A549 (cell line): ENCODE measurements at regions not wholly inside any gene's neighbourhood (a gene's known extent, or its start where the extent isn't known, plus 50 kb on each side); places are given as distances from the start of the nearest gene placed in this dataset.

Source experiments
- ATAC-seq, 2 experiments: fragments of 200-7000 bp in 1 of 2; fragments of >200 bp in 1 of 2; cut with Nextera tagmentation in 1 of 2; cut with Tn5 transposase in 1 of 2; 3 replicates each; pipeline versions ENCODE4 v1.8.0 to v1.9.1; 2018 to 2020; ENCODE audit warnings: mild to moderate bottlenecking in 1 of 2, moderate library complexity in 1 of 2
- CTCF ChIA-PET: fragments of 300-600 bp; sonication (Branson Sonifier 250); formaldehyde crosslinking; extraction: SDS; loops from one replicate; lab custom pipeline; 2021; ENCODE audit warnings: antibody characterized with exemption, inconsistent platforms; lab: Yijun Ruan, JAX
- POLR2A ChIA-PET: fragments of 350-600 bp; formaldehyde crosslinking; extraction: SDS; loops from one replicate; lab custom pipeline; 2021; ENCODE audit warnings: antibody characterized with exemption, inconsistent platforms; lab: Yijun Ruan, JAX
- DNase-seq, 2 experiments: peaks; one replicate each; pipeline versions ENCODE4 v3.0.0 to v3.0.0-alpha.2; 2011 to 2016; ENCODE audit warnings: low read depth in 1 of 2, low spot score in 1 of 2
- FAIRE-seq: peaks from 2 replicates; lab custom pipeline; 2011; peaks lifted over from hg19 to GRCh38; lab: Jason Lieb, UNC
- H3K27ac ChIP-seq, 2 experiments: fragments of >200 bp; sonication (Bioruptor Twin); formaldehyde crosslinking; 3 replicates each; pipeline ENCODE4 v1.5.1; 2016 to 2017
- H3K4me1 ChIP-seq: fragments of >200 bp; sonication (Bioruptor Twin); formaldehyde crosslinking; 3 replicates; pipeline ENCODE4 v1.6.1; 2016
- H3K4me2 ChIP-seq: fragments of >200 bp; sonication (Bioruptor Twin); formaldehyde crosslinking; 3 replicates; pipeline ENCODE4 v1.6.1; 2016
- H3K4me3 ChIP-seq: fragments of >200 bp; sonication (Bioruptor Twin); formaldehyde crosslinking; 3 replicates; pipeline ENCODE4 v1.5.1; 2016
- H3K9me3 ChIP-seq: fragments of >200 bp; sonication (Bioruptor Twin); formaldehyde crosslinking; 3 replicates; pipeline ENCODE4 v1.6.1; 2016
- BHLHE40 ChIP-seq: IDR thresholded peaks from 2 replicates; pipeline ENCODE4 v1.6.1; 2012; ENCODE audit warnings: low read depth, low read length, inconsistent platforms
- CBX8 ChIP-seq: fragments of 200-600 bp; sonication (generic); IDR thresholded peaks from 2 replicates; pipeline ENCODE4 v1.6.1; 2016
- CHD2 ChIP-seq: fragments of 150-350 bp; IDR thresholded peaks from 2 replicates; pipeline ENCODE4 v1.6.1; 2014; ENCODE audit warnings: low read length; ENCODE audit not compliant: partially characterized antibody
- CHD4 ChIP-seq: fragments of 200-600 bp; sonication (generic); IDR thresholded peaks from 2 replicates; pipeline ENCODE4 v1.6.1; 2016; ENCODE audit warnings: antibody characterized with exemption, mild to moderate bottlenecking, borderline replicate concordance
- EHMT2 ChIP-seq: fragments of 200-600 bp; sonication (generic); IDR thresholded peaks from 2 replicates; pipeline ENCODE4 v1.6.1; 2016; ENCODE audit warnings: antibody characterized with exemption, low read depth, mild to moderate bottlenecking, moderate library complexity
- FOSB ChIP-seq: fragments of 250-450 bp; sonication (Bioruptor Pico); IDR thresholded peaks from 2 replicates; pipeline ENCODE4 v1.5.0; 2020; ENCODE audit warnings: mild to moderate bottlenecking, moderate library complexity
- JUNB ChIP-seq: fragments of >200 bp; sonication (Bioruptor Twin); formaldehyde crosslinking; IDR thresholded peaks from 2 replicates; pipeline ENCODE4 v1.6.1; 2016
- KDM1A ChIP-seq: fragments of 200-600 bp; sonication (generic); IDR thresholded peaks from 2 replicates; pipeline ENCODE4 v1.6.1; 2016; ENCODE audit warnings: low read depth, mild to moderate bottlenecking
- KDM5A ChIP-seq: fragments of 200-600 bp; sonication (generic); IDR thresholded peaks from 2 replicates; pipeline ENCODE4 v1.6.1; 2016; ENCODE audit warnings: antibody characterized with exemption, mild to moderate bottlenecking
- MYC ChIP-seq: IDR thresholded peaks from 2 replicates; pipeline ENCODE4 v1.6.1; 2012; ENCODE audit warnings: mild to moderate bottlenecking, inconsistent platforms, low read length, improper control_type of control experiment, borderline replicate concordance
- NFE2L2 ChIP-seq: fragments of 150-350 bp; conservative IDR thresholded peaks from 2 replicates; pipeline ENCODE4 v1.6.1; 2014; ENCODE audit warnings: low read length
- POLR2A ChIP-seq: IDR thresholded peaks from 2 replicates; pipeline ENCODE4 v1.6.1; 2012; ENCODE audit warnings: mild to moderate bottlenecking, low read length
- POLR2AphosphoS2 ChIP-seq: conservative IDR thresholded peaks from 2 replicates; pipeline ENCODE4 v1.6.1; 2012; ENCODE audit warnings: low read length, improper control_type of control experiment, inconsistent platforms
- RARB ChIP-seq: fragments of 250-450 bp; sonication (Bioruptor Pico); IDR thresholded peaks from 2 replicates; pipeline ENCODE4 v1.8.0; 2021; ENCODE audit warnings: mild to moderate bottlenecking, moderate library complexity
- RNF2 ChIP-seq: fragments of 200-600 bp; sonication (generic); IDR thresholded peaks from 2 replicates; pipeline ENCODE4 v1.6.1; 2016; ENCODE audit warnings: low read depth, mild to moderate bottlenecking, antibody characterized with exemption, moderate library complexity, borderline replicate concordance
- WGBS: methylation state at CpG from one replicate; pipeline ENCODE4 v1.1.6; 2017; ENCODE audit errors: missing lambda C conversion rate; 5-methylcytosine and 5-hydroxymethylcytosine counted together
- TF ChIP-seq, protein P1 (sequence below): fragments of >200 bp; sonication (Bioruptor Twin); formaldehyde crosslinking; IDR thresholded peaks from 2 replicates; pipeline ENCODE4 v1.6.1; 2016
- TF ChIP-seq, protein P2 (sequence below): fragments of >200 bp; sonication (Bioruptor Twin); formaldehyde crosslinking; IDR thresholded peaks from 3 replicates; pipeline ENCODE4 v1.5.1; 2016
- TF ChIP-seq, protein P3 (sequence below): IDR thresholded peaks from 2 replicates; pipeline ENCODE4 v1.6.1; 2012; ENCODE audit warnings: low read depth, borderline replicate concordance
- TF ChIP-seq, protein P4 (sequence below): IDR thresholded peaks from 2 replicates; pipeline ENCODE4 v1.6.1; 2012
- TF ChIP-seq, protein P5 (sequence below): fragments of 150-350 bp; IDR thresholded peaks from 2 replicates; pipeline ENCODE4 v1.6.1; 2014; ENCODE audit warnings: low read depth, mild to moderate bottlenecking, low read length
- TF ChIP-seq, protein P6 (sequence below): fragments of >200 bp; sonication (Bioruptor Twin); formaldehyde crosslinking; IDR thresholded peaks from 3 replicates; pipeline ENCODE4 v1.6.1; 2016

DNA sequence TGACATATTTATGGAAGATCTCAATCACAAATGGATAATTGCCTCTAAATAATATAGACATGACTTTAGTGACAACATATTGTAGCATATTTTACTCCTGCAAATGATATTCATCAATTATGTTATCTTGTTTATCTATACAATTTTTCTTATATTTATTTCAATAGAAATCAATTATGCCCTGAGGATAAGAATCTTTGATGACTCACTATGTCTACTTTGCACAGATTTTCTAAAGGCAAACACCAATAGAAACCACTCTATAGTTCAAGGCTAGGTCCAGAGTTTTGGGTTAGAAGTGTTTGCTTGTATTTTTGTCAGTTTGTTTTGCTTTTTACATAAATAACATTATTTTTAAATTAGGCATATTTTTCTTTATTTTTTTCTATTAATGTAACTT lies 879.0 kb downstream of the LTN1 start:
- DNase-seq (no peak), FAIRE-seq (no peak)
- H3K4me1 ChIP-seq, result no peaks in the 10 kb centered on the region

DNA sequence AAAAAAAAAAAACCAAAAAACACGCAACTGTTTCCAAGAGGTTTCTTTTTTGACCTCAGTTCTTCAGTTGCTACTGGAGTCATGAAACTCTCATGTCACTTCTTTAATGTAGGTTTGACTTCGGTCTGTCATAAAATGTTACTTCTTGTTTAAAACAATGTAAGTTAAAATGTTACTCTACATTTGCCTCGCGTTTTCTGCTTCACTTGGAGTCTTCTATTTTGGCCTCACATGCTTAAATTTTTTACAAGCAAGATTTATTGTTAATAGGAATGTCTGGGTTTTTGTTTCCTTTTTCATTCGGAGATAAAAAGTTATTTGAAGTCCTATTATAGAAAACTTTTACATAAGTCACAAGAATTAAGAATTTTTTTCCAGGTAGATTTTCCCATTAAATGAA lies 880.2 kb downstream of the LTN1 start:
- ChIA-PET POLR2A (no interaction called here), CTCF (interaction anchor here (0.6 kb wide), 1 partner anchor 61 kb away, joined by 3 read pairs; no protein-coding TSS in a partner anchor)
- DNase-seq (no peak), FAIRE-seq (no peak), ATAC-seq (no peak)
- no peak overlapping the region for H3K4me3 ChIP-seq
- 21% methylated on average over 5 of the region's 5 CpGs for WGBS
- H3K4me1 ChIP-seq, result no peaks in the 10 kb centered on the region
- no peaks in the 10 kb centered on the region for H3K9me3 ChIP-seq
- no peak overlapping the region for H3K4me2 ChIP-seq
- TF ChIP-seq CBX8, result no peak
- no peak overlapping the region for H3K27ac ChIP-seq

More for the DNA sequence above, 879.0 kb downstream of the LTN1 start:
- H3K4me2 ChIP-seq, result no peak overlapping the region
- CTCF ChIA-PET, result no interaction called here
- no peak overlapping the region for H3K4me3 ChIP-seq
- no peak for ATAC-seq
- no peaks in the 10 kb centered on the region for H3K9me3 ChIP-seq
- TF ChIP-seq, protein P1, sequence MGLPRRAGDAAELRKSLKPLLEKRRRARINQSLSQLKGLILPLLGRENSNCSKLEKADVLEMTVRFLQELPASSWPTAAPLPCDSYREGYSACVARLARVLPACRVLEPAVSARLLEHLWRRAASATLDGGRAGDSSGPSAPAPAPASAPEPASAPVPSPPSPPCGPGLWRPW, result no peak
- TF ChIP-seq BHLHE40, result no peak
- TF ChIP-seq, protein P2, sequence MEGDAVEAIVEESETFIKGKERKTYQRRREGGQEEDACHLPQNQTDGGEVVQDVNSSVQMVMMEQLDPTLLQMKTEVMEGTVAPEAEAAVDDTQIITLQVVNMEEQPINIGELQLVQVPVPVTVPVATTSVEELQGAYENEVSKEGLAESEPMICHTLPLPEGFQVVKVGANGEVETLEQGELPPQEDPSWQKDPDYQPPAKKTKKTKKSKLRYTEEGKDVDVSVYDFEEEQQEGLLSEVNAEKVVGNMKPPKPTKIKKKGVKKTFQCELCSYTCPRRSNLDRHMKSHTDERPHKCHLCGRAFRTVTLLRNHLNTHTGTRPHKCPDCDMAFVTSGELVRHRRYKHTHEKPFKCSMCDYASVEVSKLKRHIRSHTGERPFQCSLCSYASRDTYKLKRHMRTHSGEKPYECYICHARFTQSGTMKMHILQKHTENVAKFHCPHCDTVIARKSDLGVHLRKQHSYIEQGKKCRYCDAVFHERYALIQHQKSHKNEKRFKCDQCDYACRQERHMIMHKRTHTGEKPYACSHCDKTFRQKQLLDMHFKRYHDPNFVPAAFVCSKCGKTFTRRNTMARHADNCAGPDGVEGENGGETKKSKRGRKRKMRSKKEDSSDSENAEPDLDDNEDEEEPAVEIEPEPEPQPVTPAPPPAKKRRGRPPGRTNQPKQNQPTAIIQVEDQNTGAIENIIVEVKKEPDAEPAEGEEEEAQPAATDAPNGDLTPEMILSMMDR, result no peak
- TF ChIP-seq, protein P3, sequence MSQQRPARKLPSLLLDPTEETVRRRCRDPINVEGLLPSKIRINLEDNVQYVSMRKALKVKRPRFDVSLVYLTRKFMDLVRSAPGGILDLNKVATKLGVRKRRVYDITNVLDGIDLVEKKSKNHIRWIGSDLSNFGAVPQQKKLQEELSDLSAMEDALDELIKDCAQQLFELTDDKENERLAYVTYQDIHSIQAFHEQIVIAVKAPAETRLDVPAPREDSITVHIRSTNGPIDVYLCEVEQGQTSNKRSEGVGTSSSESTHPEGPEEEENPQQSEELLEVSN, result no peak
- TF ChIP-seq KDM5A, result no peak
- TF ChIP-seq, protein P4, sequence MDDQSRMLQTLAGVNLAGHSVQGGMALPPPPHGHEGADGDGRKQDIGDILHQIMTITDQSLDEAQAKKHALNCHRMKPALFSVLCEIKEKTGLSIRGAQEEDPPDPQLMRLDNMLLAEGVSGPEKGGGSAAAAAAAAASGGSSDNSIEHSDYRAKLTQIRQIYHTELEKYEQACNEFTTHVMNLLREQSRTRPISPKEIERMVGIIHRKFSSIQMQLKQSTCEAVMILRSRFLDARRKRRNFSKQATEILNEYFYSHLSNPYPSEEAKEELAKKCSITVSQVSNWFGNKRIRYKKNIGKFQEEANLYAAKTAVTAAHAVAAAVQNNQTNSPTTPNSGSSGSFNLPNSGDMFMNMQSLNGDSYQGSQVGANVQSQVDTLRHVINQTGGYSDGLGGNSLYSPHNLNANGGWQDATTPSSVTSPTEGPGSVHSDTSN, result no peak
- TF ChIP-seq EHMT2, result no peak
- no peak for TF ChIP-seq KDM1A
- TF ChIP-seq NFE2L2, result no peak
- TF ChIP-seq CHD2, result no peak
- TF ChIP-seq, protein P5, sequence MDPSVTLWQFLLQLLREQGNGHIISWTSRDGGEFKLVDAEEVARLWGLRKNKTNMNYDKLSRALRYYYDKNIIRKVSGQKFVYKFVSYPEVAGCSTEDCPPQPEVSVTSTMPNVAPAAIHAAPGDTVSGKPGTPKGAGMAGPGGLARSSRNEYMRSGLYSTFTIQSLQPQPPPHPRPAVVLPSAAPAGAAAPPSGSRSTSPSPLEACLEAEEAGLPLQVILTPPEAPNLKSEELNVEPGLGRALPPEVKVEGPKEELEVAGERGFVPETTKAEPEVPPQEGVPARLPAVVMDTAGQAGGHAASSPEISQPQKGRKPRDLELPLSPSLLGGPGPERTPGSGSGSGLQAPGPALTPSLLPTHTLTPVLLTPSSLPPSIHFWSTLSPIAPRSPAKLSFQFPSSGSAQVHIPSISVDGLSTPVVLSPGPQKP, result no peak
- no peak for TF ChIP-seq FOSB
- POLR2A ChIA-PET, result no interaction called here
- no peak overlapping the region for H3K27ac ChIP-seq

DNA sequence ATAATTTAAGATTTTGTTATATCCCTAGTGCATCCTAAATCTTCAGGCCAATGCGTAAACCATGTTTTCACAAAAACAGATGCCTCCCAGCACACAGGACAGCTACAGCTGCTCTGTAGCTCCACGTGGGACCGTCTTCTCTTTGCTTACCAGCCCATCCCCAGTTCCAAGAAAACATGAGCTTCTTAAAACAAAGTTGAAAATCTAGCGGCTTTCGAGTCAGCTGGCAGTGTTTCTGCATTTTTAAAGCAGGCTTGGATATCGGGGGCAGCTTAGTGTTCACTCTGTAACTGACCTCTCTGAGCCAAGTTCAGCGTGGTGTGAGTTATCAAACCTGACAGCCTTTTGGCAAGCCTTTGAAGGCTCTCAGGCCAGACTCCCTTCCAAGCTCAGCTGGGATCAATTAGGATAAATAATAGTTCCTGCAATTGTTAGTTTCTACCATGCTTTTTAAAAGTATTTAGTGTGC lies 881.5 kb downstream of the LTN1 start:
- FAIRE-seq (no peak), ATAC-seq (no peak), DNase-seq (no peak)
- H3K9me3 ChIP-seq, result no peaks in the 10 kb centered on the region
- H3K27ac ChIP-seq, result no peak overlapping the region
- no peaks in the 10 kb centered on the region for H3K4me1 ChIP-seq
- POLR2A ChIA-PET, result no interaction called here
- H3K4me2 ChIP-seq, result no peak overlapping the region
- no peak for TF ChIP-seq EHMT2
- no peak for TF ChIP-seq NFE2L2
- no peak for TF ChIP-seq POLR2AphosphoS2
- TF ChIP-seq, protein P6, sequence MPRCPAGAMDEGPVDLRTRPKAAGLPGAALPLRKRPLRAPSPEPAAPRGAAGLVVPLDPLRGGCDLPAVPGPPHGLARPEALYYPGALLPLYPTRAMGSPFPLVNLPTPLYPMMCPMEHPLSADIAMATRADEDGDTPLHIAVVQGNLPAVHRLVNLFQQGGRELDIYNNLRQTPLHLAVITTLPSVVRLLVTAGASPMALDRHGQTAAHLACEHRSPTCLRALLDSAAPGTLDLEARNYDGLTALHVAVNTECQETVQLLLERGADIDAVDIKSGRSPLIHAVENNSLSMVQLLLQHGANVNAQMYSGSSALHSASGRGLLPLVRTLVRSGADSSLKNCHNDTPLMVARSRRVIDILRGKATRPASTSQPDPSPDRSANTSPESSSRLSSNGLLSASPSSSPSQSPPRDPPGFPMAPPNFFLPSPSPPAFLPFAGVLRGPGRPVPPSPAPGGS, result no peak
- no peak for TF ChIP-seq RARB (CRISPR knock-in tag)
- TF ChIP-seq POLR2A, result no peak
- TF ChIP-seq MYC, result no peak
- no peak for TF ChIP-seq JUNB
- TF ChIP-seq CHD4, result no peak
- TF ChIP-seq, protein P3, result no peak
- no peak for TF ChIP-seq RNF2
- WGBS, result 12% methylated on average over 7 of the region's 7 CpGs
- H3K4me3 ChIP-seq, result no peak overlapping the region
- CTCF ChIA-PET, result no interaction called here
